MCF 10A (cell line): ENCODE measurements at regions not wholly inside any gene's neighbourhood (a gene's known extent, or its start where the extent isn't known, plus 50 kb on each side); places are given as distances from the start of the nearest gene placed in this dataset.
"Not testable (repeated sequence)": the region's sequence is repeated elsewhere in the genome, so short reads cannot be mapped to it uniquely, and the experiment has no call there.

Experiments
- BruUV-seq: library from RNA; stranded (reverse); fragments of 400-500 nt; replicated peaks from 2 replicates; lab custom pipeline; 2021; lab: Mats Ljungman, UMichigan
- CTCF ChIA-PET: fragments of 300-600 bp; sonication (Branson Sonifier 250); formaldehyde crosslinking; extraction: SDS; loops from one replicate; lab custom pipeline; 2021; ENCODE audit warnings: antibody characterized with exemption, inconsistent platforms; lab: Yijun Ruan, JAX
- POLR2A ChIA-PET: fragments of 300-600, 350-650 bp; sonication (Branson Sonifier 250); formaldehyde crosslinking; extraction: SDS; loops from one replicate; lab custom pipeline; 2020; ENCODE audit warnings: antibody characterized with exemption, inconsistent platforms; lab: Yijun Ruan, JAX
- DNase-seq: peaks from one replicate; pipeline ENCODE4 v3.0.0-alpha.2; 2018; ENCODE audit not compliant: unreplicated experiment
- H3K27ac Mint-ChIP-seq: one replicate; pipeline ENCODE4 v1.8.0; 2022; ENCODE audit warnings: mild to moderate bottlenecking, low read depth, mixed read lengths; ENCODE audit not compliant: unreplicated experiment
- H3K27me3 Mint-ChIP-seq: one replicate; pipeline ENCODE4 v1.8.0; 2022; ENCODE audit warnings: mixed read lengths; ENCODE audit not compliant: insufficient read depth, unreplicated experiment
- H3K36me3 Mint-ChIP-seq: one replicate; pipeline ENCODE4 v1.8.0; 2022; ENCODE audit warnings: mild to moderate bottlenecking, moderate library complexity, mixed read lengths; ENCODE audit not compliant: insufficient read depth, unreplicated experiment
- H3K4me1 Mint-ChIP-seq: one replicate; pipeline ENCODE4 v1.8.0; 2022; ENCODE audit warnings: mixed read lengths; ENCODE audit not compliant: insufficient read depth, unreplicated experiment
- H3K4me3 Mint-ChIP-seq: one replicate; pipeline ENCODE4 v1.8.0; 2022; ENCODE audit warnings: mild to moderate bottlenecking, moderate library complexity, mixed read lengths; ENCODE audit not compliant: unreplicated experiment
- H3K9me3 Mint-ChIP-seq: one replicate; pipeline ENCODE4 v1.8.0; 2022; ENCODE audit warnings: mixed read lengths; ENCODE audit not compliant: unreplicated experiment
- CTCF ChIP-seq: fragments of 200-600 bp; IDR thresholded peaks from one replicate; pipeline ENCODE4 v1.8.0; 2022; ENCODE audit warnings: antibody characterized with exemption, mild to moderate bottlenecking; ENCODE audit not compliant: unreplicated experiment
- intact Hi-C: fragments of 100-400 bp; cut with micrococcal nuclease; formaldehyde crosslinking; loops from 2 replicates; pipeline ENCODE4 v1.14.1; 2022

GRCh38 chr7:3117488-3118231 lies 74.0 kb upstream of the CARD11 start:
- peaks cover 32% of the 10 kb centered on the region for H3K27me3 Mint-ChIP-seq
- no TSS peak for BruUV-seq
- intact Hi-C loops = no loop called here
- H3K27ac Mint-ChIP-seq = no peak overlapping the region
- CTCF ChIA-PET = no interaction called here
- H3K9me3 Mint-ChIP-seq = peaks cover 19% of the 10 kb centered on the region
- POLR2A ChIA-PET = no interaction called here
- no peak overlapping the region for H3K4me3 Mint-ChIP-seq
- H3K4me1 Mint-ChIP-seq = no peaks in the 10 kb centered on the region
- H3K36me3 Mint-ChIP-seq = no peaks in the 10 kb centered on the region
- no peak for DNase-seq
- no peak for TF ChIP-seq CTCF

- H3K4me1 Mint-ChIP-seq, H3K4me3 Mint-ChIP-seq, H3K36me3 Mint-ChIP-seq, DNase-seq, intact Hi-C loops, BruUV-seq, H3K27ac Mint-ChIP-seq, POLR2A ChIA-PET: not testable (repeated sequence)
- Mint-ChIP-seq H3K27me3 (peaks cover 50% of the 10 kb centered on the region), H3K9me3 (peaks cover 22% of the 10 kb centered on the region)
- CTCF ChIA-PET = interaction anchor here (0.6 kb wide), 2 partner anchors 128 to 133 kb away, joined by 3 read pairs; no protein-coding TSS in a partner anchor
Observed at GRCh38 chr7:3119352-3119927, 75.8 kb upstream of the CARD11 start.

- ChIA-PET POLR2A (no interaction called here), CTCF (interaction anchor here (0.6 kb wide), 1 partner anchor 791 kb away, joined by 3 read pairs; no protein-coding TSS in a partner anchor)
- Mint-ChIP-seq H3K36me3 (no peaks in the 10 kb centered on the region), H3K4me1 (no peaks in the 10 kb centered on the region), H3K27me3 (peaks cover 51% of the 10 kb centered on the region), H3K4me3 (no peak overlapping the region), H3K27ac (no peak overlapping the region), H3K9me3 (peaks cover 22% of the 10 kb centered on the region)
- DNase-seq = no peak
- intact Hi-C loops = no loop called here
- no TSS peak for BruUV-seq
- TF ChIP-seq CTCF = no peak
Observed at GRCh38 chr7:3119963-3120362, 76.3 kb upstream of the CARD11 start.

GRCh38 chr7:3120513-3120912 lies 76.8 kb upstream of the CARD11 start:
- peaks cover 22% of the 10 kb centered on the region for H3K9me3 Mint-ChIP-seq
- TF ChIP-seq CTCF = no peak
- ChIA-PET POLR2A (no interaction called here), CTCF (interaction anchor here (0.6 kb wide), 1 partner anchor 791 kb away, joined by 3 read pairs; no protein-coding TSS in a partner anchor)
- intact Hi-C loops = no loop called here
- H3K4me1 Mint-ChIP-seq = no peaks in the 10 kb centered on the region
- DNase-seq = no peak
- peaks cover 48% of the 10 kb centered on the region for H3K27me3 Mint-ChIP-seq
- H3K36me3 Mint-ChIP-seq = no peaks in the 10 kb centered on the region
- H3K27ac Mint-ChIP-seq = no peak overlapping the region
- H3K4me3 Mint-ChIP-seq = no peak overlapping the region
- BruUV-seq = no TSS peak
